ENCODE measurements at regions not wholly inside any gene's neighbourhood (a gene's known extent, or its start where the extent isn't known, plus 50 kb on each side); places are given as distances from the start of the nearest gene placed in this dataset.
"Not testable (repeated sequence)": the region's sequence is repeated elsewhere in the genome, so short reads cannot be mapped to it uniquely, and the experiment has no call there.

- H3K36me3 Mint-ChIP-seq; H3K27ac Mint-ChIP-seq; H3K4me1 Mint-ChIP-seq; H3K9me3 Mint-ChIP-seq; H3K27me3 Mint-ChIP-seq; DNase-seq; ATAC-seq (replicated peaks); H3K4me3 Mint-ChIP-seq: not testable (repeated sequence)
These were observed 1538.4 kb downstream of the CDY2B start for GRCh38 chrY:16341592-16341991.

GRCh38 chrY:16330032-16330758 lies 1549.8 kb downstream of the CDY2B start:
- not testable (repeated sequence) for ATAC-seq (replicated peaks); H3K4me1 Mint-ChIP-seq; H3K27me3 Mint-ChIP-seq; H3K36me3 Mint-ChIP-seq; H3K27ac Mint-ChIP-seq; H3K9me3 Mint-ChIP-seq; H3K4me3 Mint-ChIP-seq; DNase-seq

GRCh38 chrY:16329135-16329820 lies 1550.7 kb downstream of the CDY2B start:
- H3K27me3 Mint-ChIP-seq; H3K4me1 Mint-ChIP-seq; H3K4me3 Mint-ChIP-seq; ATAC-seq (replicated peaks); H3K36me3 Mint-ChIP-seq; DNase-seq; H3K27ac Mint-ChIP-seq; H3K9me3 Mint-ChIP-seq: not testable (repeated sequence)

Measured in stimulated activated naive B cell treated with anti-CD40 and anti-IgM and Interleukin-4, amounts not matched to agents 10 μg/mL and 1 μg/mL and 100 μg/mL, for 72 hours (primary cell).